CD4-positive, alpha-beta T cell (primary cell): ENCODE measurements at regions not wholly inside any gene's neighbourhood (a gene's known extent, or its start where the extent isn't known, plus 50 kb on each side); places are given as distances from the start of the nearest gene placed in this dataset.

Experiments
- ATAC-seq: fragments of 200-7000 bp; cut with Tn5 transposase; one replicate; pipeline ENCODE4 v1.10.0; 2022; ENCODE audit warnings: mild to moderate bottlenecking; ENCODE audit not compliant: poor library complexity
- CTCF ChIA-PET: fragments of 350-600 bp; sonication (Branson Sonifier 250); formaldehyde crosslinking; loops from one replicate; lab custom pipeline; 2021; ENCODE audit warnings: antibody characterized with exemption, inconsistent platforms; lab: Charles Lee
- POLR2A ChIA-PET: fragments of 350-600 bp; sonication (Branson Sonifier 250); formaldehyde crosslinking; loops from one replicate; lab custom pipeline; 2021; ENCODE audit warnings: antibody characterized with exemption, inconsistent platforms; lab: Charles Lee
- DNase-seq, 14 experiments: peaks; one replicate each; pipeline ENCODE4 v3.0.0-alpha.2; 2013 to 2020; ENCODE audit warnings: mixed read lengths in 2 of 14
- H3K27ac ChIP-seq, 2 donors: one replicate each; pipeline versions ENCODE4 v1.5.1 to v1.7.0; 2013; ENCODE audit warnings: low read length in 2 of 2, low read depth in 1 of 2, mild to moderate bottlenecking in 1 of 2
- H3K27me3 ChIP-seq, 2 experiments: 1 replicate in 1 of 2; 2 replicates in 1 of 2; pipeline versions ENCODE4 v1.6.1 to v1.7.0; 2013; ENCODE audit warnings: low read length in 2 of 2, control low read depth in 1 of 2, mild to moderate bottlenecking in 1 of 2, moderate library complexity in 1 of 2; ENCODE audit not compliant: insufficient read depth in 2 of 2, control insufficient read depth in 1 of 2
- H3K36me3 ChIP-seq: one replicate; pipeline ENCODE4 v1.6.1; 2013; ENCODE audit warnings: low read length, control low read depth; ENCODE audit not compliant: insufficient read depth
- H3K4me1 ChIP-seq: one replicate; pipeline ENCODE4 v1.6.1; 2013; ENCODE audit warnings: low read length, control low read depth; ENCODE audit not compliant: insufficient read depth
- H3K4me3 ChIP-seq: one replicate; pipeline ENCODE4 v1.5.1; 2013; ENCODE audit warnings: mild to moderate bottlenecking, low read length, moderate library complexity
- H3K9me3 ChIP-seq, 2 experiments: 1 replicate in 1 of 2; 2 replicates in 1 of 2; pipeline versions ENCODE4 v1.6.1 to v1.7.0; 2013; ENCODE audit warnings: low read length in 2 of 2, mild to moderate bottlenecking in 2 of 2, control low read depth in 1 of 2, moderate library complexity in 1 of 2; ENCODE audit not compliant: control insufficient read depth in 1 of 2, insufficient read depth in 1 of 2
- H3K27ac Mint-ChIP-seq: one replicate; pipeline ENCODE4 v1.8.0; 2020; ENCODE audit warnings: mixed read lengths
- H3K27me3 Mint-ChIP-seq: one replicate; pipeline ENCODE4 v1.8.0; 2021; ENCODE audit warnings: mixed read lengths
- H3K36me3 Mint-ChIP-seq: one replicate; pipeline ENCODE4 v1.8.0; 2021; ENCODE audit warnings: low read depth, mixed read lengths
- H3K4me1 Mint-ChIP-seq: one replicate; pipeline ENCODE4 v1.8.0; 2021; ENCODE audit warnings: low read depth, mixed read lengths
- H3K4me3 Mint-ChIP-seq: one replicate; pipeline ENCODE4 v1.8.0; 2020; ENCODE audit warnings: mild to moderate bottlenecking, mixed read lengths
- H3K9me3 Mint-ChIP-seq: one replicate; pipeline ENCODE4 v1.8.0; 2020; ENCODE audit warnings: mixed read lengths
- intact Hi-C, 2 experiments: fragments of 100-400 bp; cut with DNase I in 1 of 2; cut with micrococcal nuclease in 1 of 2; formaldehyde crosslinking; loops; one replicate each; pipeline versions ENCODE4 v1.15.1 to v1.9.0; 2023 to 2025; cut with DNase I, micrococcal nuclease
- TF ChIP-seq, protein P1 (sequence below): fragments of 200-600 bp; IDR thresholded peaks from one replicate; pipeline ENCODE4 v1.8.0; 2022; ENCODE audit warnings: antibody characterized with exemption, mild to moderate bottlenecking

DNA sequence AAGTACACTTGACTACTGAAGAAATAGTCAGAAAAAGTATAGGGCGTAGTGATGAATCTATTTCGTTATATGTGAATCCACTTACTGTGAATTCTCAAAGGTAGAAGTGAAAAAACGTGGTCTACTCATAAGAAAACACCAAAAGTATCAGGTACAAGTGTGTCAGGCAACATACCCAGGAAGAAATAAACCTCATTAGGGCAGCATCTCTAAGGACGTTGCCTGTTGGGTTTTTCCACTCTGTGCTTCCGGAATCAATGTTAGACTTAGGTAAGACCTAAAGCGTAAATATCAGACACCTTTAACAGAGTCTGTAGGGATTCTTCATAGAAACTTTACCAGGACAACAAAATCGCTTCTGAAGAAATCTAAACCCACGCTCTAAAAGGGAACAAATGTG, 607.2 kb upstream of the EPHA7 start:
- H3K36me3 Mint-ChIP-seq, result no peaks in the 10 kb centered on the region
- intact Hi-C loops, result no loop called here

DNA sequence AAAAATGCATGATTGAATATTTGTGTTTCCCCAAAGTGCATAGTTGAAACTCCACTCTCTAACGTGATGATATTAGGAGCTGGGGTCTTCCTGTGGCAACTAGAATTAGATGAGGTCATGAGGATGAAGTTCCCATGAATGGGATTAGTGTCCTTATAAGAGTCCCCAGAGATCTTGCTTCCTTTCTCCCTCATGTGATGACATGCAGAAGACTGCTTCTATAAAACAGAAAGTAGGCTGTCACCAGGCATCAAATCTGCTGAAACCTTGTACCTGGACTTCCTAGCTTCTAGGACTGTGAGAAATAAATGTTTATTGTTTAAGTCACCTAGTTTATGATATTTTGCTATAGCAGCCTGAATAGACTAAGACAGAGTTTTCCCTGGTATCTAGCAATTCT, 586.5 kb upstream of the EPHA7 start:
- Histone ChIP-seq H3K9me3 (peaks cover 0 to 5% of the 10 kb centered on the region in 2 experiments), H3K36me3 (no peaks in the 10 kb centered on the region), H3K4me1 (no peaks in the 10 kb centered on the region), H3K27ac (no peak overlapping the region), H3K27me3 (no peaks in the 10 kb centered on the region), H3K4me3 (no peak overlapping the region)
- Mint-ChIP-seq H3K27me3 (no peaks in the 10 kb centered on the region), H3K4me1 (no peaks in the 10 kb centered on the region), H3K27ac (no peak overlapping the region), H3K4me3 (no peak overlapping the region), H3K36me3 (no peaks in the 10 kb centered on the region), H3K9me3 (peaks cover 4% of the 10 kb centered on the region)
- POLR2A ChIA-PET, result no interaction called here
- intact Hi-C loops, result no loop called here
- CTCF ChIA-PET, result no interaction called here
- DNase-seq (no peak), ATAC-seq (no peak)
- TF ChIP-seq, protein P1, sequence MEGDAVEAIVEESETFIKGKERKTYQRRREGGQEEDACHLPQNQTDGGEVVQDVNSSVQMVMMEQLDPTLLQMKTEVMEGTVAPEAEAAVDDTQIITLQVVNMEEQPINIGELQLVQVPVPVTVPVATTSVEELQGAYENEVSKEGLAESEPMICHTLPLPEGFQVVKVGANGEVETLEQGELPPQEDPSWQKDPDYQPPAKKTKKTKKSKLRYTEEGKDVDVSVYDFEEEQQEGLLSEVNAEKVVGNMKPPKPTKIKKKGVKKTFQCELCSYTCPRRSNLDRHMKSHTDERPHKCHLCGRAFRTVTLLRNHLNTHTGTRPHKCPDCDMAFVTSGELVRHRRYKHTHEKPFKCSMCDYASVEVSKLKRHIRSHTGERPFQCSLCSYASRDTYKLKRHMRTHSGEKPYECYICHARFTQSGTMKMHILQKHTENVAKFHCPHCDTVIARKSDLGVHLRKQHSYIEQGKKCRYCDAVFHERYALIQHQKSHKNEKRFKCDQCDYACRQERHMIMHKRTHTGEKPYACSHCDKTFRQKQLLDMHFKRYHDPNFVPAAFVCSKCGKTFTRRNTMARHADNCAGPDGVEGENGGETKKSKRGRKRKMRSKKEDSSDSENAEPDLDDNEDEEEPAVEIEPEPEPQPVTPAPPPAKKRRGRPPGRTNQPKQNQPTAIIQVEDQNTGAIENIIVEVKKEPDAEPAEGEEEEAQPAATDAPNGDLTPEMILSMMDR, result no peak

More for the DNA sequence above, 607.2 kb upstream of the EPHA7 start:
- Histone ChIP-seq H3K4me1 (no peaks in the 10 kb centered on the region), H3K27me3 (no peaks in the 10 kb centered on the region), H3K4me3 (no peak overlapping the region), H3K36me3 (no peaks in the 10 kb centered on the region), H3K9me3 (peaks cover 0 to 4% of the 10 kb centered on the region in 2 experiments), H3K27ac (no peak overlapping the region)
- H3K27ac Mint-ChIP-seq, result no peak overlapping the region
- CTCF ChIA-PET, result no interaction called here
- no peak for DNase-seq
- no peaks in the 10 kb centered on the region for H3K4me1 Mint-ChIP-seq
- POLR2A ChIA-PET, result no interaction called here
- peaks cover 12% of the 10 kb centered on the region for H3K9me3 Mint-ChIP-seq
- ATAC-seq, result no peak
- TF ChIP-seq, protein P1, result no peak
- H3K4me3 Mint-ChIP-seq, result no peak overlapping the region
- H3K27me3 Mint-ChIP-seq, result no peaks in the 10 kb centered on the region

DNA sequence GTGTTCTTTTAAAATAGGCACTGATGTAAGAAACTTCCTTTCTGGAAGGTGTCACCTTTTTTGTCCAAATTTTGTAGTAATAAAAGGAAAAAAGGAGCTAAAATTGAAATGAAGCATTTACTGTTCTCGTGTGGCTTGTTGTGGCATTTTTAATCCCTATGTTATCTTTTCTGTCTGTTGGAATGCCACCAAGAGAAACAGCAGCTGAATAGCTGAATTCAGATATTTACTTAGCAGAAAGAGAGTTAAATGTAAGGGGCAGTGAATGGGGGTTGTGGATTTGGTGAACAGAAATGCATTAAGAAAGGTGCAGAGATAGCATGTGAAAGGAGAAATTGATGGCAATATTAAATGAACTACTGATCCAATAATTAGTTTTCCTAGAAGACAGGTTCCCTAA, 573.6 kb upstream of the EPHA7 start:
- no peak for DNase-seq
- H3K36me3 ChIP-seq, result no peaks in the 10 kb centered on the region
- CTCF ChIA-PET, result no interaction called here
- Mint-ChIP-seq H3K27ac (no peak overlapping the region), H3K4me1 (no peaks in the 10 kb centered on the region), H3K36me3 (no peaks in the 10 kb centered on the region), H3K4me3 (no peak overlapping the region), H3K27me3 (no peaks in the 10 kb centered on the region), H3K9me3 (peaks cover 11% of the 10 kb centered on the region)
- TF ChIP-seq, protein P1, result no peak
- no peaks in the 10 kb centered on the region for H3K4me1 ChIP-seq
- POLR2A ChIA-PET, result no interaction called here
- intact Hi-C loops, result no loop called here
- no peak overlapping the region for H3K27ac ChIP-seq
- H3K9me3 ChIP-seq, result no peaks in the 10 kb centered on the region
- H3K27me3 ChIP-seq, result no peaks in the 10 kb centered on the region
- no peak for ATAC-seq
- H3K4me3 ChIP-seq, result no peak overlapping the region
